Progenitor cell of endocrine pancreas (in vitro differentiated cells): ENCODE measurements at regions not wholly inside any gene's neighbourhood (a gene's known extent, or its start where the extent isn't known, plus 50 kb on each side); places are given as distances from the start of the nearest gene placed in this dataset.
"Not testable (repeated sequence)": the region's sequence is repeated elsewhere in the genome, so short reads cannot be mapped to it uniquely, and the experiment has no call there.

Experiments used
- DNase-seq: peaks from one replicate; pipeline ENCODE4 v3.0.0; 2021; ENCODE audit warnings: low spot score; ENCODE audit not compliant: unreplicated experiment
- H3K27ac Mint-ChIP-seq: 2 replicates; pipeline ENCODE4 v1.8.0; 2021; ENCODE audit warnings: mild to moderate bottlenecking, moderate library complexity, mixed read lengths
- H3K27me3 Mint-ChIP-seq: 2 replicates; pipeline ENCODE4 v1.8.0; 2021; ENCODE audit warnings: mixed read lengths
- H3K36me3 Mint-ChIP-seq: 2 replicates; pipeline ENCODE4 v1.8.0; 2022; ENCODE audit warnings: mixed read lengths; ENCODE audit not compliant: insufficient read depth
- H3K4me1 Mint-ChIP-seq: 2 replicates; pipeline ENCODE4 v1.8.0; 2021; ENCODE audit warnings: low read depth, mixed read lengths
- H3K4me3 Mint-ChIP-seq: 2 replicates; pipeline ENCODE4 v1.8.0; 2021; ENCODE audit warnings: low read depth, mild to moderate bottlenecking, moderate library complexity, mixed read lengths
- H3K9me3 Mint-ChIP-seq: 2 replicates; pipeline ENCODE4 v1.8.0; 2021; ENCODE audit warnings: low read depth, mixed read lengths
- TF ChIP-seq, protein P1 (sequence below): fragments of 200-600 bp; sonication (generic); IDR thresholded peaks from one replicate; pipeline ENCODE4 v1.5.0; 2021; ENCODE audit warnings: antibody characterized with exemption, mild to moderate bottlenecking; ENCODE audit not compliant: unreplicated experiment

DNA sequence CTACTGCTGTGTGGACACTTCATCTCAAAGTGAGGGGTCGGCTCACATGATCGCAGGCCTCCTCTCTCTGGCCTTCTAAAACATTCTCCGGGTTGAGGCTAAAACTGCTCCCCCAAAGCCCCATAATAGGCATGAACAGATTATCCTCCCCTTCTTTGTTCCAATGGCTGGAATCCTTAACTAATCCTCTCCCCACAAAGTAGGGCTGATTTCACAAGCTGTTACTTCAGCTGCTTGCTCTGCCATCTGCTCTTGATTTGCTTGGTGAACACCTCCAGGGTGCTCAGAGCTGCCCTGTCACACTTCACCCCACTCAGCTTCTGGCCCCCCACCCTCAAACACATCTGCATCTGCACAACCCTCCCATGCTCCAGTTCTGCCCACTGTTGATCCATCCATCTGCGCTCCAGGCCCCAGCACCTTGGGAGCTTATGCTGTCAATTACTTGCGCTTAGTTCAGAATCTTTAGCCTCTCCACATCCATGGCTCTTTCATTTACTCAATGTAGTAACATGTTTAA, 173.1 kb upstream of the API5 start:
- Mint-ChIP-seq H3K9me3 (peaks cover 18% of the 10 kb centered on the region), H3K4me3 (no peak overlapping the region), H3K27ac (no peak overlapping the region), H3K27me3 (no peaks in the 10 kb centered on the region), H3K4me1 (no peaks in the 10 kb centered on the region), H3K36me3 (no peaks in the 10 kb centered on the region)
- DNase-seq, result no peak
- TF ChIP-seq, protein P1, sequence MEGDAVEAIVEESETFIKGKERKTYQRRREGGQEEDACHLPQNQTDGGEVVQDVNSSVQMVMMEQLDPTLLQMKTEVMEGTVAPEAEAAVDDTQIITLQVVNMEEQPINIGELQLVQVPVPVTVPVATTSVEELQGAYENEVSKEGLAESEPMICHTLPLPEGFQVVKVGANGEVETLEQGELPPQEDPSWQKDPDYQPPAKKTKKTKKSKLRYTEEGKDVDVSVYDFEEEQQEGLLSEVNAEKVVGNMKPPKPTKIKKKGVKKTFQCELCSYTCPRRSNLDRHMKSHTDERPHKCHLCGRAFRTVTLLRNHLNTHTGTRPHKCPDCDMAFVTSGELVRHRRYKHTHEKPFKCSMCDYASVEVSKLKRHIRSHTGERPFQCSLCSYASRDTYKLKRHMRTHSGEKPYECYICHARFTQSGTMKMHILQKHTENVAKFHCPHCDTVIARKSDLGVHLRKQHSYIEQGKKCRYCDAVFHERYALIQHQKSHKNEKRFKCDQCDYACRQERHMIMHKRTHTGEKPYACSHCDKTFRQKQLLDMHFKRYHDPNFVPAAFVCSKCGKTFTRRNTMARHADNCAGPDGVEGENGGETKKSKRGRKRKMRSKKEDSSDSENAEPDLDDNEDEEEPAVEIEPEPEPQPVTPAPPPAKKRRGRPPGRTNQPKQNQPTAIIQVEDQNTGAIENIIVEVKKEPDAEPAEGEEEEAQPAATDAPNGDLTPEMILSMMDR, result no peak

DNA sequence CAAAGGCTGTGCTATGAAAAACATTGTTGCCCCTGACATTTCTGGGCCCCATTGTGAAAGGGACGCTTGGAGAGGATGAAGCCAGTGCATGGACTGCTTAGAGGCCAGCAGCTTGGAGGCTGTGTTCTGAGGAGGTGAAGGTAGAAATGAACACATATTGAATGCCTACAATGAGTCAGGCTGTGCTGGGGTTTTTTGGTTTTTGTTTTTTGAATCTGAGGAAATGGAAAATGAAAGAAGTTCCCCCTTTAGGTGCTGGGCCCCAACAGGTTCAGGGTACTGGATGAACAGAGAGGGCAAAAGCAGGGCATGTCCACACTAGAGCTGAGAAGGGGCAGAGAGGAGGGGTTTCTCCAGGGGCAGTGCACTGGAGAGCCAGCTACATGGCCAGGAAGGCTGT, 166.1 kb upstream of the API5 start:
- Mint-ChIP-seq H3K36me3 (no peaks in the 10 kb centered on the region), H3K27ac (no peak overlapping the region), H3K4me1 (no peaks in the 10 kb centered on the region), H3K4me3 (no peak overlapping the region), H3K9me3 (peaks cover 7% of the 10 kb centered on the region), H3K27me3 (no peaks in the 10 kb centered on the region)
- TF ChIP-seq, protein P1, result no peak
- DNase-seq, result no peak

DNA sequence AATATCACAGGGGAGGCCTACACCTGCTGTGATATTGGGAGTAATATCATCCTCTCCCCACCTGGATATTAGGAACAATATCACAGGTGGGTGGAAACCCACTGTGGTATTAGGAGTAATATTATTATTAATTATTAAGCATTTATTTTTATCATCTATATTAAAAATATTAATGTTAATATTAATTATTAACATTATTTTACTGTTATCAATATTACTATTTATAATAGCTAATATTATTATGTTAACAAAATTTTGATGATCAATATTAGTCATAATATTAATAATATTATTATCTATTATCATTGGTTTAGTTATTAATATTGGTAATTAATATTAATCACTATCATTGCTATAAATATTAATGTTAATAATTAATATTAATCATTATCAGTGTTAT, 161.1 kb upstream of the API5 start:
- H3K27me3 Mint-ChIP-seq, result no peaks in the 10 kb centered on the region
- TF ChIP-seq, protein P1, result no peak
- no peak for DNase-seq
- no peaks in the 10 kb centered on the region for H3K36me3 Mint-ChIP-seq
- no peaks in the 10 kb centered on the region for H3K4me1 Mint-ChIP-seq
- no peak overlapping the region for H3K27ac Mint-ChIP-seq
- no peak overlapping the region for H3K4me3 Mint-ChIP-seq
- peaks cover 19% of the 10 kb centered on the region for H3K9me3 Mint-ChIP-seq

DNA sequence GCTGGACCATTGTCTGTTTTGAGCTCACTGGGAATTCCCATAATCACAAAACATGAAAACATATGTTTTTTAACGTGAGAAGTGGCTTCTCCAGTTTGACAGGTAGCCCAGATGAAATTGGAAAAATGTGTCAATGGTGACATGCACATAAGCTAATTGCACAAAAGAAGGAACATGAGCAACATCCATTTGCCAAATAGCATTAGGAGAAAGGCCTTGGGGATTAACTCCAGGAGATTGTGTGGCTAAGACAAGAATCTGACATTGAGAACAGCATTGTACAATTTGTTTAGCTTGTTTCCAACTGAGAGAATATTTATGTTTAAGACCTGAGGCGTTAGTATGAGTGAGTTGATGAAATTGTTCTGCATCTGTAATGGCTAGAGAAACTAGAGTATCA, 147.0 kb upstream of the API5 start:
- Mint-ChIP-seq H3K36me3 (peaks cover 2% of the 10 kb centered on the region), H3K4me1 (no peaks in the 10 kb centered on the region), H3K4me3 (no peak overlapping the region), H3K27ac (no peak overlapping the region), H3K27me3 (no peaks in the 10 kb centered on the region), H3K9me3 (peaks cover 51% of the 10 kb centered on the region)
- TF ChIP-seq, protein P1, result no peak
- no peak for DNase-seq

DNA sequence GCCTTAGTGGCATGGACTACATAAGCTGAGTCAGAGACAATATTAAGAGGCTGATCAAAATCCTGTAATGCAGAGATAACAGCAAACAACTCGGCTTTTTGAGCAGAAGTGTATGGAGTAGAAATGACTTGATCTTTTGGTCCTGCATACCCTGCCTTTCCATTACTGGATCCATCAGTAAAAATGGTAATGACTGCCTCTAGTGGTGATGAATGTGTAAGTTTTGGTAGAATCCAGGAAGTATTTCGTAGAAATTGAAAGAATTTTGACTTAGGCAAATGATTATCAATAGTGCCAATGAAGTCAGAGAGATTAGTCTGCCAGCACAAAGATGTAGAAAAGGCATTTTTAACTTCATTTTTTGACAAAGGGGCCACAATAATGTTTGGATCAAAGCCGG, 146.4 kb upstream of the API5 start:
- not testable (repeated sequence) for H3K27ac Mint-ChIP-seq, H3K4me1 Mint-ChIP-seq, H3K27me3 Mint-ChIP-seq, H3K36me3 Mint-ChIP-seq, DNase-seq, H3K4me3 Mint-ChIP-seq
- TF ChIP-seq, protein P1, result peak; percentile 15
- peaks cover 49% of the 10 kb centered on the region for H3K9me3 Mint-ChIP-seq

DNA sequence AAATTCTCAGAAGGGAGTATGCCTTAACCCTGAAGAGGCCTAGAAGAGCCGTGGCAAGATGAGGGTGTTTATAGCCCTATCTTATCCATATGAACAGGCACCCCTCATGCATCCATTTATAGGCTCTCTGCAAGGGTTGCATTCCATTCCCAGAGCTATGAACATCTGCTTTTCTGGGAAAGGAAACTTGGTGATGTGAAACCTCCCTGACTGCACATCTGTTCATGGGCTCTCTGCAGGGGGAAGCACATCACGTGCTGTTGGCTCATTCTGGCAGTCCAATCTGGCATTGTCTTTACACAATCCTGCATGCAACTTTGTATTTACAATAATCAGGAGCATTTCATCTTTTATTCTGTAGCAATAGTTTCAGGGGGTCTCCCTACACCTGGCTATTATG, 143.6 kb upstream of the API5 start:
- not testable (repeated sequence) for DNase-seq, H3K27ac Mint-ChIP-seq, H3K36me3 Mint-ChIP-seq, H3K4me3 Mint-ChIP-seq, H3K4me1 Mint-ChIP-seq, H3K27me3 Mint-ChIP-seq
- H3K9me3 Mint-ChIP-seq, result peaks cover 45% of the 10 kb centered on the region
